RCC 7860 (cell line): ENCODE measurements at regions not wholly inside any gene's neighbourhood (a gene's known extent, or its start where the extent isn't known, plus 50 kb on each side); places are given as distances from the start of the nearest gene placed in this dataset.

Experiments
- DNase-seq: peaks from one replicate; pipeline ENCODE4 v3.0.0-alpha.2; 2015; ENCODE audit warnings: low spot score
- FAIRE-seq: peaks from 2 replicates; lab custom pipeline; 2012; peaks lifted over from hg19 to GRCh38; lab: Jason Lieb, UNC

- DNase-seq: no peak
- no peak for FAIRE-seq
Measured at GRCh38 chr2:116645155-116645554, 1169.3 kb upstream of the DDX18 start.

GRCh38 chr2:116668691-116669090 lies 1145.8 kb upstream of the DDX18 start:
- FAIRE-seq (no peak), DNase-seq (no peak)

- DNase-seq (no peak), FAIRE-seq (no peak)
Measured at GRCh38 chr2:116669782-116670181, 1144.7 kb upstream of the DDX18 start.

GRCh38 chr2:116674188-116674587 lies 1140.3 kb upstream of the DDX18 start:
- FAIRE-seq (no peak), DNase-seq (no peak)

GRCh38 chr2:116676776-116677175 lies 1137.7 kb upstream of the DDX18 start:
- FAIRE-seq: no peak
- DNase-seq: no peak

- FAIRE-seq (no peak), DNase-seq (no peak)
Measured at GRCh38 chr2:116680256-116680936, 1134.1 kb upstream of the DDX18 start.

DNA sequence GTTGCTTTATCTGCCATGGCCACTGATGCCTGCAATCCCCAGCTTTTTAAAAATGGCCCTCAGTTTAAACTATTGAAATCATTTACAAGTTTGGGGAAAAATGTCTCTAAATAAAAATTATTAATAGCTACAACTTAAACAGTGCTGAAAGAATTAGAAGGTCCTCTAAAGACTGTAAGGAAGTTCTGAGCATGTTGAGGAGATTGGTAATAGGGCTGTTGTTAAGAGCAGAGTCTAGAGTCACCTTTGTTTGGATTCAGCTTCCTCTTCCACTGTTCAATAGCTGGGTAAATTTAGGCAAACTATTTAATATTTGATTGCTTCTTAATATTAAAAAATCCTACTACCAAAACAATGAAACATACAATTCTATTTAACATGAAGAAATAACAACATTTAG lies 1127.1 kb upstream of the DDX18 start:
- DNase-seq (no peak), FAIRE-seq (no peak)

DNA sequence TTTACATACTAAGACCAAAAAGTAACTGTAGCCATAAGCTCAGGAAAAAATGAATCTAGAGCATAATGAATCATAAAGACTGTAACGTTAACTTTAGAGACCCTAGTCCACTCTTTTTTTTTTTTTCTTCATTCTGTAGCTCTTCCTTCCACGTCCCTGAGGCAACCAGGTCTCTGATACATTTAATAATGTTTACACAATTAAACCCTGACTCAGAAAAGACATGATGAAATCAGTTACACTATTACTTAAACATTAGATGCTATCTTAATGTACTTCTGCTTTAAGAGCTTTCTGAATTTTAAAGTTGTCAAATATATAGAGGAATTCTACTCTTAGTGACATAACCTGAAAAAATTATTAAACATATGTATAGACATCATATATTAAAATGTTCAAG lies 1121.5 kb upstream of the DDX18 start:
- FAIRE-seq: no peak

DNA sequence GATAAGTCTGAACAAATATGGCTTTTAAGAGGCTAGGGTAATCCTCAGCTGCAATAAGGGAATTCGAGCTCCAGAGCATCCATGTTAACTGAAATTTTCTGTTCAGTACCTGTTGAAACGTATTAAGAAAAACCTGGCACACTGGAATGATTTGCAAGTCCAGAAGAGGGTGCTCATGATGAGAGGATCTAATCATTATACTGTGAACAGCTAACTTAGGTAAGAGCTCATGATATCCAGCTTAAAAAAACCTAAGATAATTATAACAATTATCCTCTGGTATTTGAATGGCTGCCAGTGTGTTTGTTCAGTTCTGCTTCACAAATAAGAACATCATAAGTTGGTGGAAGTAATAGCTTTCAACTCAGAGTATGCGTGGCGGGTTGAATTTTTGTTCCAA lies 1118.3 kb upstream of the DDX18 start:
- FAIRE-seq: no peak
- no peak for DNase-seq

More for the DNA sequence above, 1121.5 kb upstream of the DDX18 start:
- DNase-seq: no peak

DNA sequence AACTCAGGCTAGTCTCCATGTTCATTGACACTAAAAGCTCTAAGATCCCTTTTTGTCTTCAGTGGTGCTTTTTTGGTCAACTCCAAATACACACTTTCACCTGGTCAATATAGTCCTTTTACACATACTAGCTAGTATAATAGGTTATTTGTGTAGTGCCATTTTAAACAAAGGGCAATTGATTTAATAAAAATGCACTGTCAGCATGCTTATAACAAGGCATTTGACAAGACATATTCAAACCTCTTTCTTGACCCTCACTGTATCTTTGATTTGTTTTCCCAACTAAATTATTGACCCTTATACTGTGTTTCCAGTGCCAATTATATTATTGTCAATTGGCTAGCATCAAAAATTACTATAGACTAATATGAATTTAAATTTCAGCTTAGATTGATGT lies 1117.6 kb upstream of the DDX18 start:
- FAIRE-seq (no peak), DNase-seq (no peak)

GRCh38 chr2:116706396-116706795 lies 1108.1 kb upstream of the DDX18 start:
- no peak for DNase-seq
- FAIRE-seq: no peak

- no peak for FAIRE-seq
- DNase-seq: no peak
Measured at GRCh38 chr2:116716038-116716437, 1098.5 kb upstream of the DDX18 start.

GRCh38 chr2:116716444-116716843 lies 1098.0 kb upstream of the DDX18 start:
- no peak for DNase-seq
- no peak for FAIRE-seq

- DNase-seq: no peak
- no peak for FAIRE-seq
Measured at GRCh38 chr2:116717832-116718231, 1096.7 kb upstream of the DDX18 start.

GRCh38 chr2:116718451-116718850 lies 1096.0 kb upstream of the DDX18 start:
- DNase-seq: no peak

GRCh38 chr2:116719836-116720235 lies 1094.7 kb upstream of the DDX18 start:
- DNase-seq (peak; percentile 73), FAIRE-seq (peak; percentile 27)

More at GRCh38 chr2:116718451-116718850, 1096.0 kb upstream of the DDX18 start:
- FAIRE-seq: no peak

- FAIRE-seq: no peak
- DNase-seq: no peak
Measured at GRCh38 chr2:116724550-116724949, 1089.9 kb upstream of the DDX18 start.

- FAIRE-seq (no peak), DNase-seq (no peak)
Measured at GRCh38 chr2:116732322-116732721, 1082.2 kb upstream of the DDX18 start.

DNA sequence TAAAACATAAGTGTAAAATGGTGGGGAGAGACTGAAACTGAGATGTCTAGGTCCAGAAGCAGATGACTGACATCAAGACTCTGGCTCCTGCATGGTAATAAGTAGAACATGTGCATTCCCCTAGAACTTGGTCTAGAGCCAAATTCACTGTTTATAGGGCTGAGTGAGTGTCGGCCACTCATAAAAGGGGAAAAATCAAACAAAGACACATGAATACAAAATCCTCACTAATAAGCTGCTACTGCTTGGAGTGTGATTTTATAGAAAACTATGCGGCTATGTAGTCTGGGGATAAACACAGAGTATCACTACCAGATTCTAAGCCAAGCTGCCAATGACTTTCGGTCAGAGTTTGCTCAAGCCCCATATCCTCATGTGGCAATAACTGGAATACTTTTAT lies 1080.8 kb upstream of the DDX18 start:
- DNase-seq (no peak), FAIRE-seq (no peak)

GRCh38 chr2:116737951-116738350 lies 1076.5 kb upstream of the DDX18 start:
- DNase-seq (no peak), FAIRE-seq (no peak)

DNA sequence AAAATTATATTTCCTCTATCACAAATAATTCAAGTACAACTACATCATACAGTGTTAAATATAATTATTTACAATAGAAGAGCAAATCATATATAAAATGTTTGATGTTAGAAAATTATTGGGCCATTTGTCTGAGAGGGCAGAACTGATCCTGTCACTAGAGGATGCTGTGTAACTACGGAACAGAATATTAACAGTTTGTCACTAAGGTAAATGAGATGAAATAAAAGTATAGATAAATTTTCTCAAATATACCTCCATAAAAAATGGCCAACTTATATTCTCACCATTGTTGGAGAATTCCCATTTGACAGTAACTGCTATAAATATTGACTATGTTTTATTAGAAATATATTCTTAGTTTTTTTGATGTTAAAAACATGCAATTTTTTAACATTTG lies 1067.4 kb upstream of the DDX18 start:
- FAIRE-seq (no peak), DNase-seq (no peak)

GRCh38 chr2:116749994-116750393 lies 1064.5 kb upstream of the DDX18 start:
- DNase-seq (no peak), FAIRE-seq (no peak)
